ENCODE measurements at regions not wholly inside any gene's neighbourhood (a gene's known extent, or its start where the extent isn't known, plus 50 kb on each side); places are given as distances from the start of the nearest gene placed in this dataset.

GRCh38 chr9:86577420-86578333 lies 223.5 kb upstream of the TUT7 start:
- TF ChIP-seq PATZ1 (CRISPR knock-in tag; IDR thresholded peaks at IDR 0.05; ENCODE audit: borderline replicate concordance) (no peak), SNAI2 (CRISPR knock-in tag; IDR thresholded peaks at IDR 0.05) (no peak), ZNF70 (CRISPR knock-in tag; IDR thresholded peaks at IDR 0.05) (no peak), ZNF565 (CRISPR knock-in tag; conservative IDR thresholded peaks at IDR 0.05; ENCODE audit: low read depth) (no peak), ISL1 (CRISPR knock-in tag; IDR thresholded peaks at IDR 0.05) (no peak), POU6F1 (CRISPR knock-in tag; IDR thresholded peaks at IDR 0.05; ENCODE audit: borderline replicate concordance, low read depth) (no peak), ZC3H10 (CRISPR knock-in tag; IDR thresholded peaks at IDR 0.05) (no peak), ESRRG (CRISPR knock-in tag; IDR thresholded peaks at IDR 0.05) (no peak), TCF4 (CRISPR knock-in tag; IDR thresholded peaks at IDR 0.05; ENCODE audit: borderline replicate concordance) (no peak), ZNF8 (CRISPR knock-in tag; IDR thresholded peaks at IDR 0.05) (no peak), ARNTL (CRISPR knock-in tag; IDR thresholded peaks at IDR 0.05; ENCODE audit: borderline replicate concordance, low read depth) (no peak), CSRNP3 (CRISPR knock-in tag; IDR thresholded peaks at IDR 0.05) (no peak), ZFP30 (CRISPR knock-in tag; IDR thresholded peaks at IDR 0.05) (no peak), PPARA (CRISPR knock-in tag; IDR thresholded peaks at IDR 0.05; ENCODE audit: borderline replicate concordance) (no peak), BACH2 (CRISPR knock-in tag; IDR thresholded peaks at IDR 0.05; ENCODE audit: borderline replicate concordance) (no peak), CSDC2 (CRISPR knock-in tag; IDR thresholded peaks at IDR 0.05) (no peak), TSHZ2 (CRISPR knock-in tag; IDR thresholded peaks at IDR 0.05) (no peak), RARB (CRISPR knock-in tag; IDR thresholded peaks at IDR 0.05) (no peak)
- no peak for ATAC-seq

- no peak for ATAC-seq
- TF ChIP-seq RARB (CRISPR knock-in tag; IDR thresholded peaks at IDR 0.05) (no peak), TCF4 (CRISPR knock-in tag; IDR thresholded peaks at IDR 0.05; ENCODE audit: borderline replicate concordance) (no peak), ESRRG (CRISPR knock-in tag; IDR thresholded peaks at IDR 0.05) (no peak), SNAI2 (CRISPR knock-in tag; IDR thresholded peaks at IDR 0.05) (no peak), TSHZ2 (CRISPR knock-in tag; IDR thresholded peaks at IDR 0.05) (no peak), TOX (CRISPR knock-in tag; IDR thresholded peaks at IDR 0.05; ENCODE audit: borderline replicate concordance) (no peak), ZNF8 (CRISPR knock-in tag; IDR thresholded peaks at IDR 0.05) (no peak), CSRNP3 (CRISPR knock-in tag; IDR thresholded peaks at IDR 0.05) (no peak), PPARA (CRISPR knock-in tag; IDR thresholded peaks at IDR 0.05; ENCODE audit: borderline replicate concordance) (no peak), ZNF70 (CRISPR knock-in tag; IDR thresholded peaks at IDR 0.05) (no peak)
Measured at GRCh38 chr9:86575825-86576525, 221.8 kb upstream of the TUT7 start.
